ENCODE measurements at regions not wholly inside any gene's neighbourhood (a gene's known extent, or its start where the extent isn't known, plus 50 kb on each side); places are given as distances from the start of the nearest gene placed in this dataset.

DNA sequence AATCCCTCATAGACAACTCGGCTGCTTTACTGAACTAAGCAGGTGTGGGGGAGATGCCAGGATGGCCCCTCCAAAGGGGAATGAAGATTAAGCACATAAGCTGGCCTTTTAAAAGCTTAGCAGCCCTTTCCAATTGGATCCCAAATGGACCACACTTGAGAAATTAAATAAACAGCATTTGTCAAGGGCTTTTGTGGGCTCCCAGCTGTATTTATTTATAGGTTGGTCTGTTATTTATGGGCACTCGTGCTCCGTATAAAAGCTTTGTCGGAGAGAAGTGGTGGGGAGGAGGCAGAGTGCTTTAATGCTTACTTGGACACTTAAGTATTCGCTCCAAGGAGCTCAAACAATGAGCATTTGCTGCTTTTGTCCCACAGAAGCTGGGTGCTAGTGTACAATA, 580.2 kb downstream of the MED13L start:
- H3K27ac ChIP-seq, result peak overlapping the region; percentile 76
- no peak overlapping the region for H3K4me3 ChIP-seq
- H3K9me3 ChIP-seq (ENCODE audit: low read depth), result no peaks in the 10 kb centered on the region
- DNase-seq (ENCODE audit: low spot score), result peak; percentile 40
- H3K9me2 ChIP-seq (replicated peaks; ENCODE audit: insufficient read depth), result no peaks in the 10 kb centered on the region
- no peaks in the 10 kb centered on the region for H4K20me1 ChIP-seq (ENCODE audit: insufficient read depth, poor library complexity, severe bottlenecking)
- peaks cover 4% of the 10 kb centered on the region for H3K4me1 ChIP-seq (ENCODE audit: insufficient read depth)
- 49% methylated on average over 5 of the region's 5 CpGs for WGBS (ENCODE audit: low lambda C conversion rate, missing lambda C conversion rate)
- no peaks in the 10 kb centered on the region for H3K36me3 ChIP-seq (replicated peaks; ENCODE audit: insufficient read depth, low read depth)
- H3K4me2 ChIP-seq, result no peak overlapping the region
- H3K27me3 ChIP-seq, result no peaks in the 10 kb centered on the region
- H3K79me2 ChIP-seq, result no peaks in the 10 kb centered on the region
- TF ChIP-seq, protein P1, sequence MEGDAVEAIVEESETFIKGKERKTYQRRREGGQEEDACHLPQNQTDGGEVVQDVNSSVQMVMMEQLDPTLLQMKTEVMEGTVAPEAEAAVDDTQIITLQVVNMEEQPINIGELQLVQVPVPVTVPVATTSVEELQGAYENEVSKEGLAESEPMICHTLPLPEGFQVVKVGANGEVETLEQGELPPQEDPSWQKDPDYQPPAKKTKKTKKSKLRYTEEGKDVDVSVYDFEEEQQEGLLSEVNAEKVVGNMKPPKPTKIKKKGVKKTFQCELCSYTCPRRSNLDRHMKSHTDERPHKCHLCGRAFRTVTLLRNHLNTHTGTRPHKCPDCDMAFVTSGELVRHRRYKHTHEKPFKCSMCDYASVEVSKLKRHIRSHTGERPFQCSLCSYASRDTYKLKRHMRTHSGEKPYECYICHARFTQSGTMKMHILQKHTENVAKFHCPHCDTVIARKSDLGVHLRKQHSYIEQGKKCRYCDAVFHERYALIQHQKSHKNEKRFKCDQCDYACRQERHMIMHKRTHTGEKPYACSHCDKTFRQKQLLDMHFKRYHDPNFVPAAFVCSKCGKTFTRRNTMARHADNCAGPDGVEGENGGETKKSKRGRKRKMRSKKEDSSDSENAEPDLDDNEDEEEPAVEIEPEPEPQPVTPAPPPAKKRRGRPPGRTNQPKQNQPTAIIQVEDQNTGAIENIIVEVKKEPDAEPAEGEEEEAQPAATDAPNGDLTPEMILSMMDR (IDR thresholded peaks at IDR 0.05; ENCODE audit: poor library complexity), result no peak
- TF ChIP-seq EZH2phosphoT487 (IDR thresholded peaks at IDR 0.05; ENCODE audit: low read depth, severe bottlenecking, unreplicated experiment) (no peak), EZH2 (IDR thresholded peaks at IDR 0.05; ENCODE audit: borderline replicate concordance) (no peak)
- H2AFZ ChIP-seq, result no peak overlapping the region

DNA sequence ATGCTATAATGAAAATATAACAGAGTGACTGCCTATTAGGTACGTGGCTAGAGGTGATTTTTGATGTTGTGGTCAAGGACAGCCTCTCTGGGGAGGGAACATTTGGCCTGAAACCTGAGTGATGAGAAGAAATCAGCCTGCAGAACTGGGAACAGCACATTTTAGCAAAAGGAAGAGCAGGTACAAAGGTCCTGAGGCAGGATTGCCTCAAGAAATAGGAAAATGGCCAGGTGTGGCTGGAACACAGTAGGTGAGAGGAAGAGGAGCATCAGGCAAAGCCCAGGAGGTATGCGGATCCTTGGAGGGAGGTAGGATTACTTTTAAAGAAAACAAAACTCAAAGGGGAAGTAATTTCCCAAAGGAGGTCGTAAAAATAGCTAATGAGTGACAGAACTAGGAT, 582.9 kb downstream of the MED13L start:
- TF ChIP-seq EZH2phosphoT487 (IDR thresholded peaks at IDR 0.05; ENCODE audit: low read depth, severe bottlenecking, unreplicated experiment) (no peak), EZH2 (IDR thresholded peaks at IDR 0.05; ENCODE audit: borderline replicate concordance) (no peak)

DNA sequence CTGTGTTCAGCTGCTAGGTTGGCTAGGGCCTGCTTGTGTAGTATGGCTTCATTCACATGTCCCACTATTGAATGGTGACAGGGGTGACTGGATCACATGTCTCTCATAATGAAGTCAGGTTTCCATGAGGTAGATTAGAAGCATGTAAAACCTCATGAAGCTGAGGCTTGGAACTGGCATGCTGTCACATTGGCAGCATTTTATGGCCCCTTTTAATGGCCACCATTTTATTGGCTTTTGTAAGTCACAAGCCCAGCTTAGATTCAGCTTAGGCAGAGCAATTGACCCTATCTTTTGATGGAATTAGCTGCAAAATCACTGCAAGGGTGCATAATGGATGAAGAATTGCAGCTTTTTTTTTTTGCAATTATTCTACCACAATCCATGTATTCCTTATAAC, 583.5 kb downstream of the MED13L start:
- no peak overlapping the region for H2AFZ ChIP-seq
- DNase-seq (ENCODE audit: low spot score), result no peak
- no peak overlapping the region for H3K27ac ChIP-seq
- H3K4me1 ChIP-seq (ENCODE audit: insufficient read depth), result no peaks in the 10 kb centered on the region
- no peak overlapping the region for H3K4me2 ChIP-seq
- H4K20me1 ChIP-seq (ENCODE audit: insufficient read depth, poor library complexity, severe bottlenecking), result no peaks in the 10 kb centered on the region
- H3K79me2 ChIP-seq, result no peaks in the 10 kb centered on the region
- H3K9me3 ChIP-seq (ENCODE audit: low read depth), result no peaks in the 10 kb centered on the region
- H3K36me3 ChIP-seq (replicated peaks; ENCODE audit: insufficient read depth, low read depth), result no peaks in the 10 kb centered on the region
- H3K27me3 ChIP-seq, result no peaks in the 10 kb centered on the region
- H3K4me3 ChIP-seq, result no peak overlapping the region
- H3K9me2 ChIP-seq (replicated peaks; ENCODE audit: insufficient read depth), result no peaks in the 10 kb centered on the region
- TF ChIP-seq, protein P1 (IDR thresholded peaks at IDR 0.05; ENCODE audit: poor library complexity), result no peak
- TF ChIP-seq EZH2phosphoT487 (IDR thresholded peaks at IDR 0.05; ENCODE audit: low read depth, severe bottlenecking, unreplicated experiment), result no peak
- TF ChIP-seq EZH2 (IDR thresholded peaks at IDR 0.05; ENCODE audit: borderline replicate concordance), result no peak

More for the DNA sequence above, 582.9 kb downstream of the MED13L start:
- Histone ChIP-seq H3K79me2 (no peaks in the 10 kb centered on the region), H3K27ac (no peak overlapping the region), H3K9me2 (replicated peaks; ENCODE audit: insufficient read depth) (no peaks in the 10 kb centered on the region), H3K9me3 (ENCODE audit: low read depth) (no peaks in the 10 kb centered on the region), H3K36me3 (replicated peaks; ENCODE audit: insufficient read depth, low read depth) (no peaks in the 10 kb centered on the region), H3K4me2 (no peak overlapping the region), H4K20me1 (ENCODE audit: insufficient read depth, poor library complexity, severe bottlenecking) (no peaks in the 10 kb centered on the region), H3K27me3 (no peaks in the 10 kb centered on the region), H3K4me1 (ENCODE audit: insufficient read depth) (no peaks in the 10 kb centered on the region), H2AFZ (no peak overlapping the region), H3K4me3 (no peak overlapping the region)
- WGBS (ENCODE audit: low lambda C conversion rate, missing lambda C conversion rate), result 78% methylated on average over 3 of the region's 3 CpGs
- no peak for DNase-seq (ENCODE audit: low spot score)

DNA sequence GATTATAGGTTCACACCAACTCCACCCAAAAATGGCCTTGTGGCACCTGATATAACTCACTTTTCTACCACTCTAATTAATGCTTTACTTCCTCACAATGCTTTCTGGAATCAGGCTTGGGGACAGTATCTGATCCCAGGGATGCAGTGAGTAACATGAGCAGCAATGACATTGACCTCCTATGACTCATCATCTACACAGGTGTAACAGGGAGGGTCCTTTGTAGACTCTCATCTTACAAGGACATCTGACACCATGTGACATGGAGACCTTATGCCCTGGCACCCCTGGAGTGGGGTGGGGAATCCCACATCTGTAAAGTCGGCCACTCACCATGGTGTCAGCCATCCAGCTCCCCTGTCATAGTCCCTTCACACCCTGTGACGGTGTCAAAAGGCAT, 586.4 kb downstream of the MED13L start:
- H3K9me2 ChIP-seq (replicated peaks; ENCODE audit: insufficient read depth), result no peaks in the 10 kb centered on the region
- no peaks in the 10 kb centered on the region for H3K9me3 ChIP-seq (ENCODE audit: low read depth)
- no peak overlapping the region for H3K4me2 ChIP-seq
- no peaks in the 10 kb centered on the region for H3K79me2 ChIP-seq
- 96% methylated on average over 2 of the region's 2 CpGs for WGBS (ENCODE audit: low lambda C conversion rate, missing lambda C conversion rate)
- TF ChIP-seq EZH2 (IDR thresholded peaks at IDR 0.05; ENCODE audit: borderline replicate concordance) (no peak), EZH2phosphoT487 (IDR thresholded peaks at IDR 0.05; ENCODE audit: low read depth, severe bottlenecking, unreplicated experiment) (no peak)
- no peak overlapping the region for H2AFZ ChIP-seq
- no peaks in the 10 kb centered on the region for H4K20me1 ChIP-seq (ENCODE audit: insufficient read depth, poor library complexity, severe bottlenecking)
- H3K36me3 ChIP-seq (replicated peaks; ENCODE audit: insufficient read depth, low read depth), result no peaks in the 10 kb centered on the region
- DNase-seq (ENCODE audit: low spot score), result peak; percentile 27
- H3K27ac ChIP-seq, result no peak overlapping the region
- H3K27me3 ChIP-seq, result no peaks in the 10 kb centered on the region
- H3K4me3 ChIP-seq, result no peak overlapping the region
- H3K4me1 ChIP-seq (ENCODE audit: insufficient read depth), result peaks cover 16% of the 10 kb centered on the region

Measured in hepatocyte (in vitro differentiated cells).